ENCODE measurements at regions not wholly inside any gene's neighbourhood (a gene's known extent, or its start where the extent isn't known, plus 50 kb on each side); places are given as distances from the start of the nearest gene placed in this dataset.

GRCh38 chr3:160143482-160143881 is 81.7 kb upstream of the C3orf80 start:
- no peak overlapping the region for H3K14ac ChIP-seq (replicated peaks; ENCODE audit: low read depth, low read length)
- H3K18ac ChIP-seq (ENCODE audit: low read depth, low read length) = no peak overlapping the region
- no peak overlapping the region for H4K8ac ChIP-seq (ENCODE audit: low read depth in 2 of 2, low read length in 2 of 2)
- no TSS peak for BruUV-seq (replicated peaks)
- H3K27me3 ChIP-seq (ENCODE audit: control insufficient read depth, insufficient read depth, low read length) = no peaks in the 10 kb centered on the region
- H2BK20ac ChIP-seq (ENCODE audit: low read depth, low read length) = no peak overlapping the region
- H4K91ac ChIP-seq (ENCODE audit: insufficient read depth, low read depth, low read length) = no peak overlapping the region
- H2AK5ac ChIP-seq (ENCODE audit: low read depth, low read length) = no peak overlapping the region
- no peak overlapping the region for H2AK9ac ChIP-seq (replicated peaks; ENCODE audit: low read depth, low read length, poor library complexity)
- no peak overlapping the region for H2BK5ac ChIP-seq (ENCODE audit: low read depth, low read length, poor library complexity, severe bottlenecking)
- no peak for TF ChIP-seq USF2 (IDR thresholded peaks at IDR 0.05; ENCODE audit: low read depth, low read length)
- no peak for TF ChIP-seq NFE2L2 (IDR thresholded peaks at IDR 0.05; ENCODE audit: low read depth, low read length)
- no peak for TF ChIP-seq MAZ (IDR thresholded peaks at IDR 0.05; ENCODE audit: borderline replicate concordance, low read depth, low read length)
- ATAC-seq (ENCODE audit: low read depth) = no peak
- dilution Hi-C loops (cut with HindIII; ENCODE audit: low sequenced_read_pairs, unreplicated experiment) (no loop called here), in situ Hi-C loops (cut with MboI; ENCODE audit: low sequenced_read_pairs) (no loop called here), intact Hi-C loops (cut with micrococcal nuclease) (no loop called here)
- no peak overlapping the region for H3K4me3 ChIP-seq (ENCODE audit: insufficient read depth, low read depth, low read length)
- no peak overlapping the region for H2BK120ac ChIP-seq (ENCODE audit: low read depth, low read length)
- H3K4me1 ChIP-seq (ENCODE audit: control insufficient read depth, insufficient read depth, low read length) = no peaks in the 10 kb centered on the region
- DNase-seq = no peak
- no peak overlapping the region for H3K56ac ChIP-seq (ENCODE audit: extremely low read depth, insufficient read depth, low read length)
- CTCF ChIA-PET = no interaction called here
- H2AFZ ChIP-seq (replicated peaks; ENCODE audit: low read length, poor library complexity) = no peak overlapping the region
- H3K23ac ChIP-seq (ENCODE audit: low read depth, low read length) = no peak overlapping the region
- no peaks in the 10 kb centered on the region for H3K9me1 ChIP-seq (ENCODE audit: insufficient read depth, low read length)
- H4K20me1 ChIP-seq (ENCODE audit: insufficient read depth, low read length) = no peaks in the 10 kb centered on the region
- WGBS, 2 experiments (ENCODE audit: extremely low coverage in 2 of 2, insufficient read length in 1 of 2) = no CpG with 5 or more reads among the region's 2 CpGs
- H3K9me3 ChIP-seq (ENCODE audit: control insufficient read depth, insufficient read depth, low read length) = no peaks in the 10 kb centered on the region; the same call in 1 of the 2 replicates
- H3K4ac ChIP-seq (ENCODE audit: low read depth, low read length) = no peak overlapping the region
- no peaks in the 10 kb centered on the region for H3K36me3 ChIP-seq (ENCODE audit: control insufficient read depth, insufficient read depth, low read length)
- no peak overlapping the region for H3K27ac ChIP-seq (ENCODE audit: insufficient read depth, low read length)
- H4K5ac ChIP-seq (ENCODE audit: low read depth, low read length) = no peak overlapping the region
- H2BK15ac ChIP-seq (ENCODE audit: low read depth, low read length) = no peak overlapping the region
- H3K9ac ChIP-seq (ENCODE audit: low read depth, low read length) = no peak overlapping the region
- no peak overlapping the region for H3K4me2 ChIP-seq (ENCODE audit: low read depth, low read length)
- H3K79me1 ChIP-seq (ENCODE audit: low read depth in 1 of 2, low read length in 2 of 2) = no peaks in the 10 kb centered on the region
- POLR2A ChIA-PET (ENCODE audit: unreplicated experiment) = no interaction called here

Data from IMR-90 (cell line).